ENCODE measurements at regions not wholly inside any gene's neighbourhood (a gene's known extent, or its start where the extent isn't known, plus 50 kb on each side); places are given as distances from the start of the nearest gene placed in this dataset.

DNA sequence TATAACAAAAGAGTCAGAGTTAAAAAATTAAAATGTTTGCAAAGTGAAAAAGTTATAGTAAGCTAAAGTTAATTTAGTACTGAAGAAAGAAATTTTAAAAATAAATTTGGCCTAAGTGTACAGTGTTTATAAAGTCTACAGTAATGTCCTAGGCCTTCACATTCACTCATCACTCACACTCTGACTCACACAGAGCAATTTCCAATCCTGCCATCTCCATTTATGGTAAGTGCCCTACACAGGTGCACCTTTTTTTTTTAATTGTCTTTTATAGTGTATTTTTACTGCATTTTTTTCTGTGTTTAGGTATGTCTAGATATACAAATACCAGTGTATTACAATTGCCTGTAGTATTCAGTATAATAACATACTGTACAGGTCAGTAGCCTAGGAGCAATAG, 562.9 kb downstream of the PIK3C3 start:
- TF ChIP-seq POLR2A (IDR thresholded peaks at IDR 0.05; ENCODE audit: low read depth, low read length) (no peak), MYC (IDR thresholded peaks at IDR 0.05; ENCODE audit: low read depth, low read length) (no peak), JUN (IDR thresholded peaks at IDR 0.05; ENCODE audit: borderline replicate concordance, insufficient read depth, insufficient read length, low read depth) (no peak), POLR2AphosphoS5 (IDR thresholded peaks at IDR 0.05; ENCODE audit: insufficient read depth, low read depth, low read length) (no peak), EZH2 (IDR thresholded peaks at IDR 0.05; ENCODE audit: borderline replicate concordance, low read depth, low read length, severe bottlenecking) (no peak), FOS (IDR thresholded peaks at IDR 0.05; ENCODE audit: borderline replicate concordance, insufficient read depth, low read length) (no peak), GATA2 (IDR thresholded peaks at IDR 0.05; ENCODE audit: insufficient read depth, insufficient read length, low read depth, low read length) (no peak)
- TF ChIP-seq, protein P1, sequence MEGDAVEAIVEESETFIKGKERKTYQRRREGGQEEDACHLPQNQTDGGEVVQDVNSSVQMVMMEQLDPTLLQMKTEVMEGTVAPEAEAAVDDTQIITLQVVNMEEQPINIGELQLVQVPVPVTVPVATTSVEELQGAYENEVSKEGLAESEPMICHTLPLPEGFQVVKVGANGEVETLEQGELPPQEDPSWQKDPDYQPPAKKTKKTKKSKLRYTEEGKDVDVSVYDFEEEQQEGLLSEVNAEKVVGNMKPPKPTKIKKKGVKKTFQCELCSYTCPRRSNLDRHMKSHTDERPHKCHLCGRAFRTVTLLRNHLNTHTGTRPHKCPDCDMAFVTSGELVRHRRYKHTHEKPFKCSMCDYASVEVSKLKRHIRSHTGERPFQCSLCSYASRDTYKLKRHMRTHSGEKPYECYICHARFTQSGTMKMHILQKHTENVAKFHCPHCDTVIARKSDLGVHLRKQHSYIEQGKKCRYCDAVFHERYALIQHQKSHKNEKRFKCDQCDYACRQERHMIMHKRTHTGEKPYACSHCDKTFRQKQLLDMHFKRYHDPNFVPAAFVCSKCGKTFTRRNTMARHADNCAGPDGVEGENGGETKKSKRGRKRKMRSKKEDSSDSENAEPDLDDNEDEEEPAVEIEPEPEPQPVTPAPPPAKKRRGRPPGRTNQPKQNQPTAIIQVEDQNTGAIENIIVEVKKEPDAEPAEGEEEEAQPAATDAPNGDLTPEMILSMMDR (IDR thresholded peaks at IDR 0.05; ENCODE audit: extremely low read depth in 1 of 2, insufficient read depth in 1 of 2, low read depth in 1 of 2, low read length in 2 of 2): no peak
- TF ChIP-seq, protein P2, sequence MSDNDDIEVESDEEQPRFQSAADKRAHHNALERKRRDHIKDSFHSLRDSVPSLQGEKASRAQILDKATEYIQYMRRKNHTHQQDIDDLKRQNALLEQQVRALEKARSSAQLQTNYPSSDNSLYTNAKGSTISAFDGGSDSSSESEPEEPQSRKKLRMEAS (IDR thresholded peaks at IDR 0.05; ENCODE audit: insufficient read depth, insufficient read length): no peak

All from endothelial cell of umbilical vein (primary cell).